ENCODE measurements at regions not wholly inside any gene's neighbourhood (a gene's known extent, or its start where the extent isn't known, plus 50 kb on each side); places are given as distances from the start of the nearest gene placed in this dataset.
A peak's percentile ranks its signal among the peaks of the same experiment; 100 is the strongest.

- peak; percentile 31 to 41 for DNase-seq
Observed at GRCh38 chr22:49449811-49450446, 377.7 kb downstream of the BRD1 start.

- no peak for DNase-seq
Observed at GRCh38 chr22:49449377-49449776, 378.3 kb downstream of the BRD1 start.

DNA sequence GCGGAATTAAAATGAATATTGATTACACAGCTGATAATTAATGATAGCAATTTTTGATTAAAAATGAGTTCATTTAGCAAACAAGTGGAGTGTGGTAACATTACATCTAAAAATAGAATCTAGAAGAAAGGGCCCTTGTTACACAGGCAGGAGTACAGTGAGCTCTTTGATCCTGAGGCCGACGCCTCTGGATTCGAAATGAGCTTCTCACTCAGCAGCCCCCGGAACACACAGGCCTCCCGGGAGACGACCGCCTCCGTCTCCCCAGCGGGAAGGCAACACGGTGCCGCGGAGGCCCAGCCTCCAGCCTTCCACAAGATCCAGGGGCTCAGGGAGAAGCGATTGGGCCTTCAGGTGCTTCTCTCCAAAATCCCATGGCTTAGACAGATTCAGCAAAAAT, 379.1 kb downstream of the BRD1 start:
- DNase-seq, result no peak

DNA sequence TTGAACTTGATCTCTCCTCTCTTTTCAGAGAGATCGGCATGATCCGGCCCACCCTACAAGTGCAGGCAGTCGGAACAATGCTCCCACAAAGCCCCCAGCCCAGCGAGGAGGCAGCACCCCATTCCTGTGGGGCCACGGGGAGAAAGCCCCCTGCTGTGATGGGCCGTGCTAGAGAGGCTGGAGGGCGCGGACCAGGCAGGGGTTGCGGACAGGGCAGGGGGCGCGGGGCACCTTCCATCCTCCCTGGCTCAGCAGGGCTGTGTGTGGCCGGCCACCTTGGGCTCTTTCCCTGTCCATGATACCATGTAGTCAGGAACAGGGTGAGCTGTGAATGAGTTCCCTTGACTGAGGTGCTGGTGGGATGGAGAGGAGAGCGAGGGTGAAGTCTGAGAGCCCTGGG, 379.8 kb downstream of the BRD1 start:
- DNase-seq, result no peak

- DNase-seq, result no peak
Observed at GRCh38 chr22:49446759-49447710, 380.6 kb downstream of the BRD1 start.

DNA sequence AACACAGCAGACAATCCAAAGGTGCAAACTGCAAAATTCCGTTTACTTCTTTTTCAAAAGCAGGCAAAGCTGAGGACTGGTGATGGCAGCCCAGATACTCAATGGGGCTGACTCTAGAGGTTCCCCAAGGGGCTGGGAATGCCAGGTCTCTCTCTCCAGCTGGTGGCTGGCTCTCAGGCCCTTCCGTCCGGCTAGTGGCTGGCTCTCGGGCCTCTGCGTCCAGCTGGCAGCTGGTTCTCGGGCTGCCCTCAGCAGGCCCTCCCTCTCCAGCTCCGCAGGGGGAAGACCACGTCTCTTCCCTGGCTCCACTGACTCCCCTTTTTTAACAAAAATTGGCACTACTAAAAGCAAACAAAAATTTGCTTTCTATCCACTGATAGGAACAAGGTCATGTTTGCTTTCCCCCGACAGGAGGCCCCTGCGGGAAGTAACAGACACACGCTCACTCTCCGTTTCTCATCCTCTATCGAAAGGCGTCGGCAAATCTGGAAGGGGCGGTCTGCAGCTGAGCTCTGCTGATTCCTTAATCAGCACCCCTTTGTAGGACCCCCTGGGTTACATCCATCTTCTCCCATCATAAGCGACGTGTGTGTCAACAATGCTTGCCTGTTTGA, 381.4 kb downstream of the BRD1 start:
- peak; percentile 30 to 49 for DNase-seq

- no peak for DNase-seq
Observed at GRCh38 chr22:49444781-49445180, 382.9 kb downstream of the BRD1 start.

DNA sequence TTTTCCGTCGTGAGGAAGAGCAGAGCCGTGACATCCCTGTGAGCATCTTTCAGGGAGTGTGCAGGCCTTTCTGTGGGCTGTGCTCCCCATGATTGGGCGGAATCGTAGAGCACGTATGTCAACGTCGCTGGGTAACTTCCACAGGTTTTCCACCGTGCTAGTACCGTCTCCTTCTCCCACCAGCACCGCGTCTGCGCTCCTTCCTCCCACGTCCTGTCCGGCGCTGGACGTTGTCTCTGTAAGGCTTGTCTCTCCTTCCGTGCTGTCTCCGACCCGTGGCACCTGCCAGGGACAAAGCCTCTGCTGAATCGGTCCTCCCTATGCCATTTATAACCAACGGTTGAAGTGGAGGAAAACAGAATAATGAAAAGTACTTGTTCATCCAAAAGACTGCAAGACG, 386.7 kb downstream of the BRD1 start:
- DNase-seq, result no peak

DNA sequence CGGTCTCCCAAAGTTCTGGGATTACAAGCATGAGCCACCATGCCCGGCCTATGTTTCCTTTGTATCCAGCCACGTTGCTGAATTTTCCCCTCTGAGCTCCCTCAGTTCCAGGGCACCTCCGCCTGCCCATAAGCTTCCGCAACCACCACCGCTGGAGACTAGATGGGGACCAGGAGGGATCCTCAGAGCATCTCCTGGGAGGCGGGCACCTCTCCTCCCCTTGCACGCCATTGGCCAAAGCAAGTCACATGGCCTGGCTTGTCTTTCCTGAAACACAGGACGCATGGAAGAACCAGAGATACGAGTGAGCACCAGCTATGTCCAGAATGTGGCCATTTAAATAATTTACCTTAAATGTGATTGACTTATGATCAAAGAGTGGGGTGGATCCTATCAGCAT, 388.3 kb downstream of the BRD1 start:
- DNase-seq, result no peak

DNA sequence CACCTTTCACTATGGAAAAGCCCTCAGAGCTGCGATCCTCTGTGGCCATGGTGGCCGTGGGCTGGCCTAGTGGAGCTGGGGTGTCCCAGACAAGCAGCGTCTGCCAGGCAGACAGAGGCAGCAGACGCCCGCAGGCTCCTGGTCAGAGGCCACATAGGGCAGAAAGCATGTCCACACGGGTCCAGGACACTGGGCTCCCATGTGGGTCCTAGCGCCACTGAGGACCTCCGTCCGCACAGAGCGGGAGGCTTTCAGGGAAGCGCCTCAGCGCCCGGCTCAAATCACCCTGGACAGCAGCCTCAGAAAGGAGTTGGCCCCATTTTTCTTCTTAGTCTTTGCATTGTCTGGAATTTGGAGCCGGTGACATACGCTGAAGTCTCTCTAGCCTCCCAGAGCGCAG, 389.7 kb downstream of the BRD1 start:
- DNase-seq, result no peak

- DNase-seq, result no peak
Observed at GRCh38 chr22:49437356-49437755, 390.3 kb downstream of the BRD1 start.

- no peak for DNase-seq
Observed at GRCh38 chr22:49436056-49436455, 391.6 kb downstream of the BRD1 start.

DNA sequence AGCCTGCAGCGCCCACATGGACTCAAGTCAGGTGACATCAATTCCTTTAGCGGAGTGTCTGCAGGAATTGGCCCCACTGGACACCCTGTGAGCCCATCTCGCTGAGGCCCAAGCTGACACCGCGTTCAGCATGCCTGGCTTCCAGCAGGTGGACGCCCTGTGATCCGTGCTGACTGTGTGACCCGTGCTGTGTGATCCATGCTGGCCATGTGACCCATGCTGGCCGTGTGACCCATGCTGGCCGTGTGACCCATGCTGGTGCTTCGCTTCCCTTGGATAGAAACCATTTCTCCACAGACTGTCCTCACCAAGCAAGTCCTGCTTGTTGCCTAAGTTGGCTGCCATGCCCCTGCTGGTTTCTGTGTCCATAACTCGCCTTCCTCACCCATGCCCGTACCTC, 392.1 kb downstream of the BRD1 start:
- DNase-seq, result no peak

DNA sequence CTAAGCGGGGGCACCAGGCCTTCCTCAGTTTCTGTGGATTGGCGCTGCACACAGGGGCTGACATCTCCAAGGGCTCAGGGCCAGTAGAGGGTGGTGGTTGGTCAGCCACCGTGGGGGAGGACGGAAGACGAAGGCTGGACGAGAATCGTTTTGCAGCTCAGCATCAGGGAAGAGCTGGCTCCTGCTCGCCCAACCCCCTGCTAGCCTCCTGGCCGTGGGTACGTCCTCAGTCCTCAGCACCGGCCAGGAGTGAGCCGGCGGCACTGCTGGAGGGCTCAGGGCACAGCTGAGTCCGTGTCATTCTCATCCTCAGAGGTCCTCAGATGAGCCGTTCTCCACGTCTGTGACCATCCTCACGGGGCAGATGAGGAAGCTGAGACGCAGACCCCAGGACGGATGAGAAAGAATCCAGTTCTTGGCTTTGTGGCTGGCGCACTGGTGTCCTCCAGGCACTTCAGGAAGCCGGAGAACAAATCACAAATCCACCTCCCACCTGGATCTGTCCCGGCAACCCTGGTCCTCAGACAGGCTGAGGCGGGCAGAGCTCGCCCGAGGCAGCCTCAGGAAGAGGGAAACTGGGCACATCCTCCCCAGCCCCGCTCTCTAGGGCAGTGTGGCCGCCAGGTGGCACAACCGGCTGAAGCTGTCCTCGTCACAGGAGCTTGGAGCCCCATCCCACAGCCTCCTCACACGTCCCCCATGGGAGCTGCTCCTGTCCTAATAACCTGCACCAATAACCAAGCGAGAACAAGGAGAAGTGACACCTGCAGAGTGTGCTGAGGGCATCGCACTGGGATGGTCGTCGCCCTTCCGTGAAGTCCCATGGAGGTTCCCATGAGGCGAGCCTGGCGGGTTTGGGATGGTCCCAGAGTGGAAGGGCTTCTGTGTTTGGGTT, 393.7 kb downstream of the BRD1 start:
- no peak for DNase-seq

DNA sequence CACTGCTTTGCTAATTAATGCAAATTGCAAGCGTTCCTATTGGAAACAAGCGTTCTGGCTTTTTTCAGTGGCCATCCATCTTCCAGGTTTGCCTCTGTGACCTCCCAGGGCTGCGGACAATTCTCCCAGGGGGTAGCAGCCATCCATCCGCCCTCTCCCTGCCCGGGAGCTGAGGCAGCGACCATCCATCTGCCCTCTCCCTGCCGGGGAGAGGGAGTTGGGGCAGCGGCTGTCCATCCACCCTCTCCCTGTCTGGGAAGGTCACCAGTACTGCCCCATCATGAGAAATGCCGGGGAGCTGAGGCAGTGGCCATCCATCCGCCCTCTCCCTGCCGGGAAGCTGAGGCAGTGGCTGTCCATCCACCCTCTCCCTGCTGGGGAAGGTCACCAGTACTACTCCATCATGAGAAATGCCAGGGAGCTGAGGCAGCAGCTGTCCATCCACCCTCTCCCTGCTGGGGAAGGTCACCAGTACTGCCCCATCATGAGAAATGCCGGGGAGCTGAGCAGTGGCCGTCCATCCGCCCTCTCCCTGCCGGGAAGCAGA, 394.7 kb downstream of the BRD1 start:
- no peak for DNase-seq

- DNase-seq, result no peak
Observed at GRCh38 chr22:49432211-49432896, 395.3 kb downstream of the BRD1 start.

- no peak for DNase-seq
Observed at GRCh38 chr22:49431551-49431950, 396.1 kb downstream of the BRD1 start.

- no peak for DNase-seq
Observed at GRCh38 chr22:49429066-49429465, 398.6 kb downstream of the BRD1 start.

DNA sequence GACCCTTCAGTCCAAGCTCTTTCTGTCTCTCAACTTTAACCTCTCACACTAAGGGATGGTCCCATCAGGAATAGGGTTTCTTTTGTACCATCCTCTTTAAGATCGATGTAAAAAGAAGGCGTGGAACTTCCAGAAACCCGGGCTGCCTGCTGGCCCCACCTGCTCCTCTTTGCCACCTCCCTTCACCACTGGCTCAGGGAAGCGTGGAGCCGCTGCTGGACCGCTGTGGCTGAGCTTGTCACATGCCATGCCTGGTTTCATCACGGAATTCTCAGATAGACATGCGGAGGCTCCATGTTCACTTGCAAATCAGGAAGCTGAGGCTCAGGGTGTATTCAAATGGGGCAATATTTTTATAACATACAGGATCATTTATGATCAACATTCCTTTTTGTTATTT, 399.7 kb downstream of the BRD1 start:
- DNase-seq, result no peak

DNA sequence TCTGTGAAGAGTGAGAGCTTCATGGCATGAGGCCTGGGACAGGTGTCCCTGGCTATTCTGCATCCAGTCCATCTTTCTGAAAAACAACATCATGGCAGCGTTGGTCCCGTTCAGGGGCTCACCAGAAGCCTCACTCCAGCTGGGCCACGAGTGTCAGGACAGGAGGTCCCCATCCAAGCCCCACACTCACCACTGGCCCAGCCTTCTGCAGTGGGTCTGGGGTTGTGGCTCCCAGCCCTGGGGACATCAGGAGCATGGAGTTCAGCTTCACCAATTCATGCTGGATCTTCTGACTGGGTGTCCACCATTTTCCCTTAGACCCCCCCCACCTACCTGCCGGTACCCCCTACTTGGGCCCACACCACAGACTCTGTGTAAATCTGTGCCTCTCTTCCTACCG, 400.3 kb downstream of the BRD1 start:
- DNase-seq, result no peak

DNA sequence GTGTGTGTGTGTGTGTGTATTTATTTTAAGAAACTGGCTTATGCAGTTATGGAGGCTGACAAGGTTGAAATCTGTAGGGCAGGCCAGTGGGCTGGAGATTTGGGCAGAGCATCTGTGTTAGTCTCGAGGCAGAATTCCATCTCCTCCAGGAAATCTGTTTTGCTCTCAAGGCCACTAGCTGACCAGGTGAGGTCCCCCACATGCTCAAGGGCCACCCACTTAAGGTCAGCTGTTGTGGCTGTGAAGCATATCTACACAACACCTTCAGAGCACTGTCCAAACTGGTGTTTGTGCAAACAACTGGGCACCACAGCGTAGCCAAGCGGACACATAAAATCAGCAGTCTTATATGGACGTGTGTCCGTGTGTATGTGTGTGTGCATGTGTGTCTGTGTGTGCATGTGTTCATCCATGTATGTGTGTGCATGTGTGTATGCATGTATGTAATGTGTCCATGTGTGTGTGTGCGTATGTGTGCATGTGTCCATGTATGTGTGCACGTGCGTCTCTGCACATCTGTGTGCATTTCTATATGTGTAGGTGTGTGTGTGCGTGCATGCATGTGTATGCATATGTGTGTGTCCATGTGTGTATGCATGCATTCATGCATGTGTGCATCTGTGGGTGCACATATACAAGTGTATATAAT, 400.9 kb downstream of the BRD1 start:
- no peak for DNase-seq
